ENCODE measurements at regions not wholly inside any gene's neighbourhood (a gene's known extent, or its start where the extent isn't known, plus 50 kb on each side); places are given as distances from the start of the nearest gene placed in this dataset.

GRCh38 chr20:39132511-39132910, 170.4 kb downstream of the DHX35 start:
- no peak for DNase-seq (ENCODE audit: low spot score)

- no peak for DNase-seq (ENCODE audit: low spot score)
Observed at GRCh38 chr20:39132093-39132492, 169.9 kb downstream of the DHX35 start.

GRCh38 chr20:39130627-39131026, 168.5 kb downstream of the DHX35 start:
- no peak for DNase-seq (ENCODE audit: low spot score)

GRCh38 chr20:39129523-39129922, 167.4 kb downstream of the DHX35 start:
- DNase-seq (ENCODE audit: low spot score), result no peak

GRCh38 chr20:39124064-39124463, 161.9 kb downstream of the DHX35 start:
- no peak for DNase-seq (ENCODE audit: low spot score)

- DNase-seq (ENCODE audit: low spot score), result no peak
Observed at GRCh38 chr20:39123185-39123557, 161.0 kb downstream of the DHX35 start.

- DNase-seq (ENCODE audit: low spot score), result no peak
Observed at GRCh38 chr20:39117491-39117890, 155.3 kb downstream of the DHX35 start.

GRCh38 chr20:39116020-39116419, 153.9 kb downstream of the DHX35 start:
- no peak for DNase-seq (ENCODE audit: low spot score)

GRCh38 chr20:39112178-39112743, 150.1 kb downstream of the DHX35 start:
- DNase-seq (ENCODE audit: low spot score), result no peak

- no peak for DNase-seq (ENCODE audit: low spot score)
Observed at GRCh38 chr20:39111359-39112177, 149.4 kb downstream of the DHX35 start.

GRCh38 chr20:39110819-39111136, 148.6 kb downstream of the DHX35 start:
- no peak for DNase-seq (ENCODE audit: low spot score)

GRCh38 chr20:39109933-39110818, 148.0 kb downstream of the DHX35 start:
- no peak for DNase-seq (ENCODE audit: low spot score)

GRCh38 chr20:39108746-39109145, 146.6 kb downstream of the DHX35 start:
- DNase-seq (ENCODE audit: low spot score), result no peak

- DNase-seq (ENCODE audit: low spot score), result no peak
Observed at GRCh38 chr20:39107741-39108140, 145.6 kb downstream of the DHX35 start.

GRCh38 chr20:39106791-39107190, 144.6 kb downstream of the DHX35 start:
- no peak for DNase-seq (ENCODE audit: low spot score)

- DNase-seq (ENCODE audit: low spot score), result no peak
Observed at GRCh38 chr20:39105551-39105950, 143.4 kb downstream of the DHX35 start.

GRCh38 chr20:39103732-39104131, 141.6 kb downstream of the DHX35 start:
- DNase-seq (ENCODE audit: low spot score), result no peak

- no peak for DNase-seq (ENCODE audit: low spot score)
Observed at GRCh38 chr20:39103305-39103704, 141.2 kb downstream of the DHX35 start.

- DNase-seq (ENCODE audit: low spot score), result no peak
Observed at GRCh38 chr20:39101895-39102294, 139.8 kb downstream of the DHX35 start.

GRCh38 chr20:39100691-39101090, 138.5 kb downstream of the DHX35 start:
- DNase-seq (ENCODE audit: low spot score), result no peak

GRCh38 chr20:39097889-39098288, 135.7 kb downstream of the DHX35 start:
- DNase-seq (ENCODE audit: low spot score), result no peak

GRCh38 chr20:39095870-39096269, 133.7 kb downstream of the DHX35 start:
- DNase-seq (ENCODE audit: low spot score), result no peak

All from mesenteric fat pad (tissue), 1 donor.